PC-9 (cell line): ENCODE measurements at regions not wholly inside any gene's neighbourhood (a gene's known extent, or its start where the extent isn't known, plus 50 kb on each side); places are given as distances from the start of the nearest gene placed in this dataset.

Source experiments
- BruUV-seq: library from RNA; stranded (reverse); fragments of 400-500 nt; replicated peaks from 2 replicates; lab custom pipeline; 2021; lab: Mats Ljungman, UMichigan
- CTCF ChIA-PET: fragments of 300-600 bp; sonication (Branson Sonifier 250); formaldehyde crosslinking; loops from one replicate; lab custom pipeline; 2022; ENCODE audit warnings: antibody characterized with exemption; lab: Charles Lee
- POLR2A ChIA-PET: fragments of 300-600 bp; sonication (Branson Sonifier 250); formaldehyde crosslinking; loops from one replicate; lab custom pipeline; 2022; ENCODE audit warnings: antibody characterized with exemption; ENCODE audit not compliant: unreplicated experiment; lab: Charles Lee
- DNase-seq, 2 experiments: peaks; one replicate each; pipeline versions ENCODE4 v3.0.0 to v3.0.0-alpha.2; 2015 to 2022; ENCODE audit warnings: mixed read lengths in 1 of 2
- H2AFZ ChIP-seq: fragments of 200-600 bp; sonication (generic); 2 replicates; pipeline ENCODE4 v1.8.1; 2017; ENCODE audit warnings: antibody characterized with exemption
- H3F3A ChIP-seq: fragments of 200-600 bp; sonication (generic); 2 replicates; pipeline ENCODE4 v1.8.1; 2017; ENCODE audit warnings: antibody characterized with exemption, mild to moderate bottlenecking, low read depth; ENCODE audit not compliant: insufficient read depth
- H3K27ac ChIP-seq: fragments of 200-600 bp; sonication (generic); 2 replicates; pipeline ENCODE4 v1.6.1; 2016; ENCODE audit warnings: mixed run types
- H3K27me3 ChIP-seq: fragments of 200-600 bp; sonication (generic); 2 replicates; pipeline ENCODE4 v1.6.1; 2016; ENCODE audit warnings: low read depth, mixed run types; ENCODE audit not compliant: insufficient read depth
- H3K36me3 ChIP-seq: fragments of 200-600 bp; sonication (generic); 2 replicates; pipeline ENCODE4 v1.6.1; 2016; ENCODE audit warnings: low read depth, mixed run types
- H3K4me1 ChIP-seq: fragments of 200-600 bp; sonication (generic); replicated peaks from 2 replicates; pipeline ENCODE4 v1.6.1; 2016; ENCODE audit warnings: mixed run types; ENCODE audit not compliant: insufficient read depth
- H3K4me2 ChIP-seq: fragments of 200-600 bp; sonication (generic); 2 replicates; pipeline ENCODE4 v1.6.1; 2017; ENCODE audit warnings: mixed run types
- H3K4me3 ChIP-seq: fragments of 200-600 bp; sonication (generic); 2 replicates; pipeline ENCODE4 v1.6.1; 2016; ENCODE audit warnings: mixed run types
- H3K79me2 ChIP-seq: fragments of 200-600 bp; sonication (generic); 2 replicates; pipeline ENCODE4 v1.6.1; 2017; ENCODE audit warnings: low read depth, mixed run types
- H3K9me2 ChIP-seq: fragments of 200-600 bp; sonication (generic); 2 replicates; pipeline ENCODE4 v1.8.1; 2017; ENCODE audit warnings: mild to moderate bottlenecking; ENCODE audit not compliant: insufficient read depth
- H3K9me3 ChIP-seq: fragments of 200-600 bp; sonication (generic); 2 replicates; pipeline ENCODE4 v1.8.1; 2016; ENCODE audit warnings: low read depth; ENCODE audit not compliant: insufficient read depth
- H4K20me1 ChIP-seq: fragments of 200-600 bp; sonication (generic); 2 replicates; pipeline ENCODE4 v1.8.1; 2017; ENCODE audit not compliant: insufficient read depth
- EZH2 ChIP-seq: fragments of 200-600 bp; sonication (generic); IDR thresholded peaks from 2 replicates; pipeline ENCODE4 v1.8.0; 2017; ENCODE audit warnings: antibody characterized with exemption, low read depth
- intact Hi-C: fragments of 100-400 bp; cut with micrococcal nuclease; formaldehyde crosslinking; loops from one replicate; pipeline ENCODE4 v1.10.0; 2022; ENCODE audit not compliant: unreplicated experiment
- TF ChIP-seq, protein P1 (sequence below): fragments of 200-600 bp; sonication (generic); conservative IDR thresholded peaks from 2 replicates; pipeline ENCODE4 v1.6.1; 2017; ENCODE audit warnings: mixed run types, antibody characterized with exemption, mild to moderate bottlenecking, moderate library complexity

DNA sequence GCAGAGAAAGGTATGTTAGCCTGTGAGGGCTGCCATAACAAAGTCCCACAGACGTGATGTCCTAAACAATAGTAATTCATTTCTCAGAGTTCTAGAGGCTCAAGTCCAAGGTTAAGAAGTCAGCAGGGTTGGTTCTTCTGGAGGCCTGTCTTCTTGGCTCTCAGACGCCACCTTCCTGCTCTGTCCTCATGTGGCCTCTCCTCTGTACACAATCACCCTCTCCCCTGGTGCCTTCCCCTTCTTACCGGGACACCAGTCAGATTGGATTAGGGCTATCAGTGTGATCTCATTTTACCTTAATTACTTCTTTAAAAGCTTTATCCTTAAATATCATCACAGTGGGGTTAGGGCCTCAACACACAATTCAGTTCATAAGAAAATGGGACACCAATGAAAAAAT, 860.5 kb downstream of the RNF144A start:
- H3K79me2 ChIP-seq: no peaks in the 10 kb centered on the region
- H3K9me3 ChIP-seq: no peaks in the 10 kb centered on the region
- H3K27ac ChIP-seq: no peak overlapping the region
- H3K27me3 ChIP-seq: peaks cover 19% of the 10 kb centered on the region; the same call in 1 of the 2 replicates
- CTCF ChIA-PET: interaction anchor here (0.7 kb wide), 1 partner anchor 513 kb away, joined by 4 read pairs; no protein-coding TSS in a partner anchor
- intact Hi-C loops: no loop called here
- POLR2A ChIA-PET: no interaction called here
- no peaks in the 10 kb centered on the region for H3K9me2 ChIP-seq
- no peak overlapping the region for H3K4me2 ChIP-seq
- H3K4me1 ChIP-seq: no peaks in the 10 kb centered on the region
- no peaks in the 10 kb centered on the region for H3F3A ChIP-seq
- H3K36me3 ChIP-seq: no peaks in the 10 kb centered on the region
- no peak overlapping the region for H2AFZ ChIP-seq
- DNase-seq: no peak
- H4K20me1 ChIP-seq: no peaks in the 10 kb centered on the region
- no peak overlapping the region for H3K4me3 ChIP-seq
- TF ChIP-seq EZH2: no peak
- TF ChIP-seq, protein P1, sequence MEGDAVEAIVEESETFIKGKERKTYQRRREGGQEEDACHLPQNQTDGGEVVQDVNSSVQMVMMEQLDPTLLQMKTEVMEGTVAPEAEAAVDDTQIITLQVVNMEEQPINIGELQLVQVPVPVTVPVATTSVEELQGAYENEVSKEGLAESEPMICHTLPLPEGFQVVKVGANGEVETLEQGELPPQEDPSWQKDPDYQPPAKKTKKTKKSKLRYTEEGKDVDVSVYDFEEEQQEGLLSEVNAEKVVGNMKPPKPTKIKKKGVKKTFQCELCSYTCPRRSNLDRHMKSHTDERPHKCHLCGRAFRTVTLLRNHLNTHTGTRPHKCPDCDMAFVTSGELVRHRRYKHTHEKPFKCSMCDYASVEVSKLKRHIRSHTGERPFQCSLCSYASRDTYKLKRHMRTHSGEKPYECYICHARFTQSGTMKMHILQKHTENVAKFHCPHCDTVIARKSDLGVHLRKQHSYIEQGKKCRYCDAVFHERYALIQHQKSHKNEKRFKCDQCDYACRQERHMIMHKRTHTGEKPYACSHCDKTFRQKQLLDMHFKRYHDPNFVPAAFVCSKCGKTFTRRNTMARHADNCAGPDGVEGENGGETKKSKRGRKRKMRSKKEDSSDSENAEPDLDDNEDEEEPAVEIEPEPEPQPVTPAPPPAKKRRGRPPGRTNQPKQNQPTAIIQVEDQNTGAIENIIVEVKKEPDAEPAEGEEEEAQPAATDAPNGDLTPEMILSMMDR: no peak
- BruUV-seq: no TSS peak

DNA sequence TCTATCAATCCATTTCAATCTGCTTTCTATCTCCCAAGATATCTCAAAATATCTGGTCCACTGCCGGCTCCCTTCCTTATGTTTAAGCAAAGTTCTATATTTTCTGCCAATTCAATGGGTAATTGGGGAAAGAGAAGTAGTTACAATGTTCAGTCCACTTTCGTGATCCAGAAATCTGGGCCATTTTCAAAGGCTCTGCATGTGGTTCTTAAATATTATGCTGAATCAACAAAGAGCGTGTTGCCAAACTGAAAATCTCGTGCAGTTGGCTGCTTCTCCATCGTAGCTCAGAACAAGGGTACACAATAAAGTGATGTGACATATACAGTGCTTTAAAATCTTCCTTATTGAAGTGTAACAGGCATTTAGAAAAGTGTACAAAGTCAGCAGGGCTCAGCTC, 863.1 kb downstream of the RNF144A start:
- H4K20me1 ChIP-seq: no peaks in the 10 kb centered on the region
- no peaks in the 10 kb centered on the region for H3K9me3 ChIP-seq
- POLR2A ChIA-PET: no interaction called here
- no peak for DNase-seq
- TF ChIP-seq, protein P1: no peak
- no peak for TF ChIP-seq EZH2
- H3K36me3 ChIP-seq: no peaks in the 10 kb centered on the region
- no peak overlapping the region for H3K27ac ChIP-seq
- H3K4me3 ChIP-seq: no peak overlapping the region
- no TSS peak for BruUV-seq
- intact Hi-C loops: no loop called here
- H3F3A ChIP-seq: no peaks in the 10 kb centered on the region
- H3K4me2 ChIP-seq: no peak overlapping the region
- no peaks in the 10 kb centered on the region for H3K79me2 ChIP-seq
- no peaks in the 10 kb centered on the region for H3K9me2 ChIP-seq
- H3K4me1 ChIP-seq: no peaks in the 10 kb centered on the region
- peaks cover 6% of the 10 kb centered on the region; the same call in 1 of the 2 replicates for H3K27me3 ChIP-seq
- no peak overlapping the region for H2AFZ ChIP-seq
- CTCF ChIA-PET: no interaction called here

DNA sequence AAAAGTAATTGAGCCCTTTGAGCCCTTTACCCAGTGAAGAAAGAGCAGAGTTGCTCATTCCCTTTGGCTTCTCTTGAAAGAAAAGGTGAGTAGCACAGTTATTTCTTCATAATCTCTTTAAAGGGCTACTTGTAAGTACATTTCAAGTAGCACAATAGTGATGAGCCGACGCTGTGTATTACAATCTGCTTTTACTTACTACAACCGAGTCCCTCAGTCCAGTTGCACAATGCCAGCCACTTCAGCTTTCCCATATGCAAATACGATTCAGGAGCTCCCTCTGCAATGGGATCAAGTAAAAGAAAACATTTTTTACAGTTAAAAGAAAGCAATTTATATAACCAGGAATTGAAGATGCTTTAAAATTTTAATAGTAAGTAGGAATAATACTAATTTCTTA, 868.5 kb downstream of the RNF144A start:
- no peaks in the 10 kb centered on the region for H3K4me1 ChIP-seq
- CTCF ChIA-PET: no interaction called here
- peaks cover 7% of the 10 kb centered on the region; the same call in 1 of the 2 replicates for H3K27me3 ChIP-seq
- POLR2A ChIA-PET: no interaction called here
- no TSS peak for BruUV-seq
- no peak overlapping the region for H2AFZ ChIP-seq
- TF ChIP-seq, protein P1: no peak
- no peak for TF ChIP-seq EZH2
- H3F3A ChIP-seq: no peaks in the 10 kb centered on the region
- intact Hi-C loops: no loop called here
- H3K9me2 ChIP-seq: no peaks in the 10 kb centered on the region
- H4K20me1 ChIP-seq: 0 out of 2 replicates have a peak, but pooled peaks cover 1% of the 10 kb centered on the region
- no peak overlapping the region for H3K4me2 ChIP-seq
- no peaks in the 10 kb centered on the region for H3K36me3 ChIP-seq
- no peak overlapping the region for H3K4me3 ChIP-seq
- H3K9me3 ChIP-seq: no peaks in the 10 kb centered on the region
- no peak for DNase-seq
- H3K79me2 ChIP-seq: no peaks in the 10 kb centered on the region
- H3K27ac ChIP-seq: no peak overlapping the region
